ENCODE measurements at regions not wholly inside any gene's neighbourhood (a gene's known extent, or its start where the extent isn't known, plus 50 kb on each side); places are given as distances from the start of the nearest gene placed in this dataset.

DNA sequence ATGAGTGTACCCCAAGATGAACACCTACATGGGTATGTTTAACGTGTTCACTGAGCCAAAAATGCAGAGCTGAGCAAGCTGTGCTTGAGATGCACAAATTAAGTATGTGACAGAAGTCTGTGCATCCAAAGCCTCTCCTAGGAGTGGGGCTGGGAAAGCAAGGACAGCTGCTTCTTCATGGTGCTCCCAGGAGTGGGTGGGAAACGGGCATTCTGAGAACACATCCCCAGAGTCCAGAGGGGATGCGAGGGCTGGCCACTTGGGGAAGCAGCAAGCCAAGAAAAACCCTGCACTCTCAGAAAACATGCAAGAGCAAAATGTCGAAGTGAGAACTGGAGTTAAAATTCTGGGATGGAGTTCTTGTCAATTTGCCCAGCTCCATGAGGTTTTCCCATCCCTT is 414.3 kb downstream of the BCAT1 start:
- TF ChIP-seq GATA2 (IDR thresholded peaks at IDR 0.05; ENCODE audit: low read depth, low read length), result no peak
- no peak for TF ChIP-seq GATA3 (IDR thresholded peaks at IDR 0.05; ENCODE audit: low read depth, low read length)

DNA sequence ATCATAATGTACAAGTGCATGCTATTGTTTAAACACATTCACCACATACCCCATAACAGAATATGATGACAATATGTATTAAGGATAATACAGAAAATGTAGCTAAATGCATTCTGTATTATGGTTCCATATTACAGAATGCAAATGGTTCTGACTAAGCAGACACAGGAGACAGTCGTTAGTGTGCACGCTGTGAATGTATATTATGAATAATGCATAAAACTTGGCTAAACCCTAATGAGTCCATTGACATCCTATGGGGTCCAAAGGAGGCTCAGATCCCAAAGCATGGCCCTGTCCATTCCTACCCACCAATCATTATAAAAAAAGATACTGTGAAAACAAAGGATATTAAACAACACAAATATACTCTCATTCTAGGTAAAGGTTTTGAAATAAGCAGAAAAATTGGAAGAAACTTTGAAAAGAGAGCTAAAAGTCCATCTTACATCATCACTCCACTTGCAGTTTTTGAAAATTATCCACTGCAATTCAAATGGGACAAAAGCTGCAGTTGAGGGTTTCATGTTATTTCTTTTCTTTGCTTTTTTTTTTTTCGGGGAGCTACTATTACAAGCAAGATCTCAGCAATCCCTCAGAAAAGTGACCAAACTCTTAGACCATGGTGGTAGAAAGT is 415.1 kb downstream of the BCAT1 start:
- TF ChIP-seq GATA3 (IDR thresholded peaks at IDR 0.05; ENCODE audit: low read depth, low read length) (no peak), GATA2 (IDR thresholded peaks at IDR 0.05; ENCODE audit: low read depth, low read length) (no peak)

DNA sequence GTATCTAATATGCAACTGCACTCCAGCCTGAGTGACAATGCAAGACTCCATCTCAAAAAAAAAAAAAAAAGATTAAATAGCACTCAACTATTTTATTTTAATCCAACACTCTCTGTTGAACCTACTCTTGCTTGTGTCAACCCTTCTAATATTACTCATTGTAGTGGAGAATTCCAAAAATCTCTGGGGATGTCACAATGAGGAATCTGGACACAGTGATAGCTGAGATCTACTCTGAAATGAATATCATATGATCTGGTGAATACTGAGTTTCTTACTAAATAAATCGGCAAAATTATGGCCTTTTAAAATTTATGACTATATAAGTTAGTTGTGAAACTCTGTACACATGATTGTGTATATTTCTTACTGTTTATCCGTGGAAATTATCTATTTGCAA is 418.2 kb downstream of the BCAT1 start:
- TF ChIP-seq GATA3 (IDR thresholded peaks at IDR 0.05; ENCODE audit: low read depth, low read length) (no peak), GATA2 (IDR thresholded peaks at IDR 0.05; ENCODE audit: low read depth, low read length) (no peak)

DNA sequence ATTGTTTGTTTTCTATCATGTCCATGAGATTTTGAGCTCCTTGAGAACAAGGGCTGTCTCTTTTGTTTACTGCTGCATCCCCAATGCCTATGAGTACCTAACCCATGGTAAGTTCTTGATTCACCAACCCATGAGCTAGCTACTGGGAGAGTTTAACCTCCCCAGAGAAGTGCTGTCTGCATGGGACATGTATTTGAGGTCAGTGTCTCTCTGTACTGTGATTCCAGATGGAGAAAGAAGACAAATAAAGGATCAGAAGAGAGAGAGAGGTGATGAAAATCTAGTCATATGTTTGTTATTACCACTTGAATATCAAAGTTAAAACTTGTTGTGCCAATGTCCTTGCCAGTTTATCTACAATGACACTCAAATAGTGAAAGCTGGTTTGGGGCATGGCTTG is 421.8 kb downstream of the BCAT1 start:
- no peak for TF ChIP-seq GATA2 (IDR thresholded peaks at IDR 0.05; ENCODE audit: low read depth, low read length)
- TF ChIP-seq GATA3 (IDR thresholded peaks at IDR 0.05; ENCODE audit: low read depth, low read length), result no peak

DNA sequence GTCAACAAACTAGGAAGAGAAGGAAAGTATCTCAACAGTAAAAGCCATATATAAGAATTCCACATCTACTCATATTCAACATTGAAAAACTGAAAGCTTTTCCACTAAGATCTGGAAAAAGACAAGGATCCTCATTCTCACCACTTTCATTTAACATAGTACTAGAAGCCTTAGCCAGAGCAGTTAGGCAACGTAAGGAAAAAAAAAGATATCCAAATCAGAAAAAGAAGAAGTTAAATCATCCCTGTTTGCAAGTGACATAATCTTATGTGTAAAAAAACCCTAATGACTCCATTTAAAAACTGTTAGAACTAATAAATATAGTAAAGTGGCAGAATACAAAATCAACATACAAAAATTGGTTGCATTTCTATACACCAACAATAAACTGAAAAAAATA is 426.2 kb downstream of the BCAT1 start:
- TF ChIP-seq GATA3 (IDR thresholded peaks at IDR 0.05; ENCODE audit: low read depth, low read length) (no peak), GATA2 (IDR thresholded peaks at IDR 0.05; ENCODE audit: low read depth, low read length) (no peak)

DNA sequence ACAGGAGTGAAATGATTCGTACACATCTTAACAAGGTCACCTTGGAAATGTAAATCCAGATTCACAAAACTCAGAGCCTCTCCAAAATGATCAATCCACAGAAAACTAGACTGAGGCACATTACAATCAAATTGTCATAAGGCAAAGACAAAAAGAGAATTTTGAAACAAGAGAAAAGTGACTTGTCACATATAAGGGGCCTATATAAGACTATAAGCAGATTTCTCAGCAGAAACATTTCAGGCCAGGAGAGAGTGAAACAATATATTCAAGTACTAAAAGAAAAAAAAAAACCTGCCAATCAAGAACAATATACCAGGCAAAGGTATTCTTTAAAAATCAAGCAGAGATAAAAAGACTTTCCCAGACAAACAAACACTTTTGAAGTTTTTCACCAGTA is 429.1 kb downstream of the BCAT1 start:
- TF ChIP-seq GATA2 (IDR thresholded peaks at IDR 0.05; ENCODE audit: low read depth, low read length), result no peak
- no peak for TF ChIP-seq GATA3 (IDR thresholded peaks at IDR 0.05; ENCODE audit: low read depth, low read length)

DNA sequence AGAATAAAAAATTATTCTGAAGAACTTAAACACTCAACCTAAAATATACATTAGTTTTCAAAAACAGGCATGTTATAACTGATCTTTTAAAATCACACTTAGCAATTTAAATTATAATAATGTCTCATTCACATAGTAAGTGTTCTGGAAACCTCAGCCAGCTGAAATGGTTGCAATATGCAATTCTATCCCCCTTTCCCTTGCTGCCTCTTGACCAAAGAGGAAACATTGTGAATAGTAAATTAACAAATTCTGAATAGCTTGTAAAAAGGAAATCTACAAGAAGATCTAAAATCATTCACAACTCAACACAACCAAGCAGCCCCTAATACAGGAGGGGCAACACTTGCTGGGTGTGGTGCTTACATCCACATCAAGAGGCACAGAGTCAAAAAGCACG is 431.9 kb downstream of the BCAT1 start:
- no peak for TF ChIP-seq GATA2 (IDR thresholded peaks at IDR 0.05; ENCODE audit: low read depth, low read length)
- no peak for TF ChIP-seq GATA3 (IDR thresholded peaks at IDR 0.05; ENCODE audit: low read depth, low read length)

DNA sequence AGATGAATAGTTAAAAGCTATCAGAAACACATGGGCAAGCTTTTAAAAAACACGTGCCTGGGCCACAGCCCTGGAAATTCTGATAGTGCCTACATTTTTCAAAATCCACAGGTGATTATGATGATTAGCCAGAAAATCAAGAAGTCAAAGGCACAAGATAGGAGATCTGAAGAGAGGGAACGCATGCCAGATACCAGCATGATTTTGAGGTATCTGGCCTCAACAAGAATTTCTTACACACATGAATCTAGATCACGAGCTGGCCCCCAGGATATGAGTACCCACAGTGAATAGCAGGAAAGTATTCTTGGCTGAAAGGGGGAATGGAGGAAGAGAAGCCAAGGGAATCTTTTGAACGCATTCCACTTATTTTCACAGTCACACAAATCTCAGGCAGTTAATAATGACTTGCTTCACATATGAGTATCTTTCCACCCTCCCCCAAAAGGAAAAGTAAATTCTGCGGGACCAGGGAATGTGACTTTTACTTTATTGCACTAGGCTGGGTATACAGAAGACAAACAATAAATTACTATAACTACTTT is 438.2 kb downstream of the BCAT1 start:
- no peak for TF ChIP-seq GATA3 (IDR thresholded peaks at IDR 0.05; ENCODE audit: low read depth, low read length)

DNA sequence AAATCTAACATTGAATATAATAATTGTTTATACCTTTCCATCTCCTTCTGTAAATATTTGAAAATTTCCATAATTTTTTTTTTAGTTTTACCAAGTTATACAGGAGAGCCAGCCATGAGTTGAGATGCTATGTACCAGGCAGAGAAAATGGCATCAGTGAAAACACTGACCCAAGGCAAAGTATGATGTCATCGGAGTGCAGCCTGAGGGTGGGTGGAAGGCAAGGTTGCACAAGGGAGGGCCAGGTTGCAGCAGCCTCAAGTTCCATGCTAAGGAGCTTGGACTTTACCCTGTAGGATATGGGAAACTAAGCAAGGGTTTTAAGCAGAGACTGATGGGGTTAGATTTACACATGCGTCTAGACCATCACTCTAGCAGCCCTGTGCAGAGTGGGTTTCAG is 441.1 kb downstream of the BCAT1 start:
- TF ChIP-seq GATA3 (IDR thresholded peaks at IDR 0.05; ENCODE audit: low read depth, low read length) (no peak), GATA2 (IDR thresholded peaks at IDR 0.05; ENCODE audit: low read depth, low read length) (no peak)

DNA sequence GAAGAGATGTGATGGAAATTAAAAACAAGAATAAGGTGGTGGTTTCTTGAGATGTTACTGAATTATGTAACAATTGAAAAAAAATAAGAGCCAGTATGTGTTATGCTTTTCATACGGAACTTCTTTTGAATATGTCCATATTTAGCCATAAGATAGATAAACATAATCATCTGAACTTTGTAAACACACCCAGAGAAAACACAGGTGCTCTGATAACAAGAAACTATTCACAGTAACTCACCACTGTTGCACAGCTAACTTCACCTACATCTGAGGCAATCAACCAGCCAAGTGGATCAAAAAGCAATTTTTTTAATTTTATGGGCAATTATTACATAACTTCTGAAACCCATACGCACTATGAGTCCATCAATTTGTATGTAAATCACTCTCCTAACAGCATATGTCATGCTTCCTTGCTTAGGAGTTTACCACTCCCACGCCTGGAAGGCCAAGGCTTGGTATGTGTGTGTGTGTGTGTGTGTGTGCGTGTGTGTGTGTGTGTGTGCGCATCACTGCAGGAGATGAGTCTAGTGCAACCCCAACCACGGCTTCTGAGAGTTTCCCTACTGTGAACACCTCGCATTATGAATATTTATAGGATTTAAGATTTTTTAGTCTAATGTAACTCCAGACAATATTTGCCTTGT is 443.4 kb downstream of the BCAT1 start:
- TF ChIP-seq GATA3 (IDR thresholded peaks at IDR 0.05; ENCODE audit: low read depth, low read length) (no peak), GATA2 (IDR thresholded peaks at IDR 0.05; ENCODE audit: low read depth, low read length) (no peak)

DNA sequence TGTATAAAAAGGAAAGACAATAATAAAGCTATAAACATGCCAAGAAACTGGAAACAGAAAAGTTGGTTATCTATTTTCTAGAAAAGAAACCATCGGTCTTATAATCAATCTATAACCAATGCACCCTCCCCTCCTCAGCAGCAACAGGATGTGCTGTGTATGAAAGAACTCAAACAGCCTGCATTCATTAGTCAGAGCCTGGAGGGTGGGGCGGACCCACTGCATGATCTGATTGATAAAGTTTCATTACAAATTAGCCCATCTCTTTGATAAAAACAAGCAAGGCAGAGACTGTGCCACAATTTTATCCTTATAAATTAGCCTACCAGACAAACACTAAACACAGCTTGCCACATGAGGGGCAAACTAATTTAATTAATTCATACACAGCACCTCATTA is 448.1 kb downstream of the BCAT1 start:
- TF ChIP-seq GATA3 (IDR thresholded peaks at IDR 0.05; ENCODE audit: low read depth, low read length), result 0 out of 2 replicates have a peak, but pooled peaks have one; percentile 34
- peak; percentile 76 for TF ChIP-seq GATA2 (IDR thresholded peaks at IDR 0.05; ENCODE audit: low read depth, low read length)

DNA sequence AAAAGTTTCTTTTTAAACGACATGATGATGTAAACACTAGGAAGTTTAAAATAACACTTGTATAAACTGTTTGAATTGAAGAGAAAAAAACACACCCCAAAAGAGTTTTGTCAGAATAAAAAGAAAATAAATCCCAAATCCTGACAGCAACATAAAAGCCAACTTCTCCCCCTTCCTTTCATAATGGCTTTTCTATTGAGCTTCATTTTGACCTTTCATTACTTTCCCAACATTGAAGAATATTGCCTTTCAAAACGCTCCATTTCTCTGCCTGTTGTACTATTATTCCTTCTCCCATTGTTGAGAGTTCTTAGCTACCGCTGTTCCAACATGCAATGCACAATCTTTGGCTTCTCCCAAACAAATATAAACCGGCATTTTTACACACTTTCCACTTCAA is 448.5 kb downstream of the BCAT1 start:
- TF ChIP-seq GATA3 (IDR thresholded peaks at IDR 0.05; ENCODE audit: low read depth, low read length) (no peak), GATA2 (IDR thresholded peaks at IDR 0.05; ENCODE audit: low read depth, low read length) (no peak)

DNA sequence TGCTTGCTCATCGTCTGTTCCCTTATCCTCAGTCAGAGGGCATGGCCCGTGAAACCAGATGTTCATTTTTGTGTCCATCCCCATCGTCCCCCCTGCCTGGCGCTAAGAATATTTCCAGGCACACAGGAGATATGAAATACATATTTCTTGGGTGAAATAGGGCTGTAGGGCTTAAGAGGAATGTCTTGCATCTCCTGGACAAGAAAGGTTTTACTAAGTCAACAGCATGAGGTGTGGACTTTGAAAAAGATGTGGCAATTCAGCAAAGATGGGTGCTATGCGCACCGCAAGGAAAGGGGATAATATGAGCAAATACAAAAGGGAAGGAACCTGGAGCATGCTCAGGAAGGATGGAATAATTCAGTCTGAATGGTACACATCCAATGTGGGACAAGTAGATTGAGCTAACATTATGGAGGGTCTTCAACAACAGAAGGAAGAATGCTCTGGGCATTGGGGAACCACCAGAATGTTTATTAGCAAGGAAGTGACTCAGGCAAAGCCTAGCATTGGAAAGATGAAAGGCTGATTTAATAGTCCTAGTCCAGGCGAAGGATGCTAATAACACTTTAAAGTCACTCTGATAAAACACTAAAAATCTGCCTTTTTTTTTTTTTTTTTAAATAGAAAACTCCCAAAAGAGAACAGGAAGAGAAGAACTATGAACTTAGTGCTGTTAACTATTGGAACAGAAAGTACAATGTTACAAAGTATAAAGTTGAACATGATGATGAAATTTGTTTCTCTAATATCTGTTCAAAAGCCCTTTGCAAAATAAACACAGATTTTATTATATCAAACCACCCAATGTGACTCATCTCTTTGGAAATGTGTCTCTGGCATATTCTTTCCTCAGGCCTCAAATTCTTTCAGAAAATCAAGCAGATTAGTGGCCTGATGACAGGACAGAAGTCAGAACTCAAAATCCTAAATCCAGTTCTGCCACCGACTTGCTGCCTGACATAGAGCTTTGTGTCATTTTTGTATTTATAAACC is 449.5 kb downstream of the BCAT1 start:
- TF ChIP-seq GATA3 (IDR thresholded peaks at IDR 0.05; ENCODE audit: low read depth, low read length), result no peak
- TF ChIP-seq GATA2 (IDR thresholded peaks at IDR 0.05; ENCODE audit: low read depth, low read length), result no peak

DNA sequence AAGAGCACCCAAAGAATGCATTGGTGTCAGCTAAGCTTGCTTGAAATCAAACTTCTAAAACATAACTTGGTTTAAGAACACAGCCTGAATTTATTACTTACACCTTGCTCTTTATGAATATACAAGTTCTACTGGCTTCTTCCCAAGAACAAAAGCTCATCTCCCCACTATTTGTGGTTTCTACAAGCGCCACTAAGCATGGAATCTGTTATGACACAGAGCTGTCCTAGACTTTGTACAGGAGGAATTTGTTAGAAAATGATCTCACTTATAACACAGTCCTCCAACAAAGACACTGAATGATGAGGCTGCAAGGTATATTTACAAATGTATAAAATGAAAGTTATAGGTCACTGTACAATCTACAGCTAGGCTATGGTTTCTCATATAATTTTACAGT is 452.1 kb downstream of the BCAT1 start:
- TF ChIP-seq GATA2 (IDR thresholded peaks at IDR 0.05; ENCODE audit: low read depth, low read length) (no peak), GATA3 (IDR thresholded peaks at IDR 0.05; ENCODE audit: low read depth, low read length) (no peak)

All from SH-SY5Y (cell line).